GM23338 (cell line): ENCODE measurements at regions not wholly inside any gene's neighbourhood (a gene's known extent, or its start where the extent isn't known, plus 50 kb on each side); places are given as distances from the start of the nearest gene placed in this dataset.

ENCODE experiments used
- ATAC-seq: fragments of 200-7000 bp; cut with Tn5 transposase; 3 replicates; pipeline ENCODE4 v1.9.1; 2020
- DNase-seq: peaks from one replicate; pipeline ENCODE4 v3.0.0-alpha.2; 2015; ENCODE audit warnings: low spot score
- H2AFZ ChIP-seq: fragments of 200-600 bp; sonication (generic); 2 replicates; pipeline ENCODE4 v1.8.0; 2016; ENCODE audit warnings: antibody characterized with exemption, mild to moderate bottlenecking, moderate library complexity
- H3F3A ChIP-seq: fragments of 200-600 bp; sonication (generic); replicated peaks from 2 replicates; pipeline ENCODE4 v1.8.0; 2017; ENCODE audit warnings: antibody characterized with exemption, mixed run types, low read depth
- H3K27ac ChIP-seq: fragments of 200-600 bp; sonication (generic); 2 replicates; pipeline ENCODE4 v1.6.1; 2016; ENCODE audit warnings: low read depth
- H3K27me3 ChIP-seq: fragments of 200-600 bp; sonication (generic); 2 replicates; pipeline ENCODE4 v1.8.0; 2016; ENCODE audit warnings: mild to moderate bottlenecking, mixed run types, moderate library complexity; ENCODE audit not compliant: insufficient read depth
- H3K36me3 ChIP-seq: fragments of 200-600 bp; sonication (generic); 2 replicates; pipeline ENCODE4 v1.8.0; 2016; ENCODE audit warnings: mild to moderate bottlenecking; ENCODE audit not compliant: insufficient read depth
- H3K4me1 ChIP-seq: fragments of 200-600 bp; sonication (generic); 2 replicates; pipeline ENCODE4 v1.8.0; 2016; ENCODE audit warnings: mild to moderate bottlenecking, moderate library complexity; ENCODE audit not compliant: insufficient read depth
- H3K4me2 ChIP-seq: fragments of 200-600 bp; sonication (generic); 2 replicates; pipeline ENCODE4 v1.7.1; 2017; ENCODE audit warnings: mixed run types
- H3K4me3 ChIP-seq: fragments of 200-600 bp; sonication (generic); 2 replicates; pipeline ENCODE4 v1.6.1; 2016; ENCODE audit warnings: mixed run types
- H3K79me2 ChIP-seq: fragments of 200-600 bp; sonication (generic); replicated peaks from 2 replicates; pipeline ENCODE4 v1.8.0; 2017; ENCODE audit warnings: mild to moderate bottlenecking; ENCODE audit not compliant: insufficient read depth
- H3K9me2 ChIP-seq: fragments of 200-600 bp; sonication (generic); 2 replicates; pipeline ENCODE4 v1.8.0; 2017; ENCODE audit not compliant: insufficient read depth
- H4K20me1 ChIP-seq: fragments of 200-600 bp; sonication (generic); replicated peaks from 2 replicates; pipeline ENCODE4 v1.8.0; 2017; ENCODE audit warnings: mild to moderate bottlenecking; ENCODE audit not compliant: insufficient read depth
- H3K27ac Mint-ChIP-seq: 2 replicates; pipeline ENCODE4 v1.8.0; 2020; ENCODE audit warnings: inconsistent platforms, mild to moderate bottlenecking, moderate library complexity, mixed read lengths
- H3K27me3 Mint-ChIP-seq: 3 replicates; pipeline ENCODE4 v1.8.0; 2022; ENCODE audit warnings: low read depth, mild to moderate bottlenecking, moderate library complexity, mixed read lengths, inconsistent platforms; ENCODE audit not compliant: insufficient read depth, poor library complexity
- H3K36me3 Mint-ChIP-seq: 3 replicates; pipeline ENCODE4 v1.8.0; 2021; ENCODE audit warnings: low read depth, mild to moderate bottlenecking, inconsistent platforms, moderate library complexity, mixed read lengths
- H3K4me1 Mint-ChIP-seq: 3 replicates; pipeline ENCODE4 v1.8.0; 2020; ENCODE audit warnings: mild to moderate bottlenecking, inconsistent platforms, mixed read lengths
- H3K4me3 Mint-ChIP-seq: 3 replicates; pipeline ENCODE4 v1.8.0; 2021; ENCODE audit warnings: moderate library complexity, mild to moderate bottlenecking, inconsistent platforms, mixed read lengths
- H3K9me3 Mint-ChIP-seq: 3 replicates; pipeline ENCODE4 v1.8.0; 2020; ENCODE audit warnings: moderate library complexity, mild to moderate bottlenecking, inconsistent platforms, mixed read lengths
- CREB1 ChIP-seq: fragments of 250-450 bp; sonication (Bioruptor Pico); IDR thresholded peaks from 2 replicates; pipeline ENCODE4 v1.5.0; 2020; ENCODE audit warnings: low read depth, mild to moderate bottlenecking, moderate library complexity
- ETS1 ChIP-seq: IDR thresholded peaks from 2 replicates; pipeline ENCODE4 v1.6.1; 2016; ENCODE audit warnings: antibody characterized with exemption
- EZH2 ChIP-seq: fragments of 200-600 bp; sonication (generic); IDR thresholded peaks from one replicate; pipeline ENCODE4 v1.8.0; 2017; ENCODE audit warnings: antibody characterized with exemption, mild to moderate bottlenecking, low read depth; ENCODE audit not compliant: unreplicated experiment
- NANOG ChIP-seq: IDR thresholded peaks from 2 replicates; pipeline ENCODE4 v1.6.1; 2016; ENCODE audit warnings: antibody characterized with exemption, borderline replicate concordance
- REST ChIP-seq: IDR thresholded peaks from one replicate; pipeline ENCODE4 v1.6.1; 2018; ENCODE audit warnings: antibody characterized with exemption; ENCODE audit not compliant: unreplicated experiment
- STAT1 ChIP-seq: IDR thresholded peaks from one replicate; pipeline ENCODE4 v1.6.1; 2016; ENCODE audit warnings: antibody characterized with exemption; ENCODE audit not compliant: unreplicated experiment
- ZNF114 ChIP-seq: fragments of 250-450 bp; sonication (Bioruptor Pico); IDR thresholded peaks from 2 replicates; pipeline ENCODE4 v1.5.0; 2020; ENCODE audit warnings: mild to moderate bottlenecking, moderate library complexity
- ZNF462 ChIP-seq: fragments of 250-450 bp; sonication (Bioruptor Pico); IDR thresholded peaks from 2 replicates; pipeline ENCODE4 v1.5.0; 2020; ENCODE audit warnings: mild to moderate bottlenecking, moderate library complexity

- TF ChIP-seq ETS1 (no peak), NANOG (no peak)
Measured at GRCh38 chr10:47090042-47090441, 178.8 kb downstream of the PTPN20 start (continued).

- no peak for TF ChIP-seq REST
- no peak for TF ChIP-seq ZNF462
- no peak for TF ChIP-seq NANOG
- TF ChIP-seq ZNF114 (CRISPR knock-in tag), result no peak
- TF ChIP-seq CREB1 (CRISPR knock-in tag), result no peak
- no peak for TF ChIP-seq STAT1
- TF ChIP-seq EZH2, result no peak
- no peaks in the 10 kb centered on the region for H3F3A ChIP-seq
- H3K27me3 Mint-ChIP-seq, result peaks cover 3% of the 10 kb centered on the region
- H3K9me3 Mint-ChIP-seq, result peaks cover 17% of the 10 kb centered on the region
- H3K27ac ChIP-seq, result no peak overlapping the region
- H3K4me1 Mint-ChIP-seq, result peaks cover 4% of the 10 kb centered on the region; the same call in 2 of the 3 replicates
- DNase-seq, result no peak
- H3K9me2 ChIP-seq, result peaks cover 11% of the 10 kb centered on the region; the same call in 1 of the 2 replicates
- H4K20me1 ChIP-seq, result no peaks in the 10 kb centered on the region
- no peak overlapping the region for H3K4me3 ChIP-seq
- H3K4me3 Mint-ChIP-seq, result no peak overlapping the region
- H3K36me3 Mint-ChIP-seq, result no peaks in the 10 kb centered on the region; the same call in 2 of the 3 replicates
- no peaks in the 10 kb centered on the region for H3K36me3 ChIP-seq
- no peaks in the 10 kb centered on the region for H3K4me1 ChIP-seq
- H3K27me3 ChIP-seq, result no peaks in the 10 kb centered on the region
- H2AFZ ChIP-seq, result no peak overlapping the region
- no peak overlapping the region for H3K4me2 ChIP-seq
- no peak overlapping the region for H3K27ac Mint-ChIP-seq
- no peak for ATAC-seq
- no peaks in the 10 kb centered on the region for H3K79me2 ChIP-seq
Measured at GRCh38 chr10:47090903-47091302, 179.7 kb downstream of the PTPN20 start.
